CD14-positive monocyte (primary cell): ENCODE measurements at regions not wholly inside any gene's neighbourhood (a gene's known extent, or its start where the extent isn't known, plus 50 kb on each side); places are given as distances from the start of the nearest gene placed in this dataset.
A peak's percentile ranks its signal among the peaks of the same experiment; 100 is the strongest.
"Not testable (repeated sequence)": the region's sequence is repeated elsewhere in the genome, so short reads cannot be mapped to it uniquely, and the experiment has no call there.

Experiments used
- DNase-seq, 3 donors: peaks; one replicate each; pipeline ENCODE4 v3.0.0-alpha.2; 2011 to 2022
- H2AFZ ChIP-seq: 2 replicates; pipeline ENCODE4 v1.6.0; 2012; ENCODE audit warnings: mild to moderate bottlenecking, low read depth, low read length, inconsistent platforms; ENCODE audit not compliant: insufficient read depth, poor library complexity, severe bottlenecking
- H3K27ac ChIP-seq, 2 donors: 1 replicate in 1 of 2; 2 replicates in 1 of 2; pipeline ENCODE4 v1.5.1; 2012 to 2013; ENCODE audit warnings: low read length in 2 of 2, control low read depth in 1 of 2, inconsistent platforms in 1 of 2, low read depth in 1 of 2, mild to moderate bottlenecking in 1 of 2
- H3K27me3 ChIP-seq, 2 donors: one replicate each; pipeline versions ENCODE4 v1.6.0 to v1.6.1; 2011 to 2013; ENCODE audit warnings: low read length in 2 of 2; ENCODE audit not compliant: control insufficient read depth in 2 of 2, insufficient read depth in 2 of 2
- H3K36me3 ChIP-seq, 2 donors: replicated peaks in 1 of 2; 1 replicate in 1 of 2; 2 replicates in 1 of 2; pipeline versions ENCODE4 v1.5.1 to v1.6.1; 2012 to 2013; ENCODE audit warnings: low read length in 2 of 2, control low read depth in 1 of 2, inconsistent platforms in 1 of 2, mild to moderate bottlenecking in 1 of 2; ENCODE audit not compliant: insufficient read depth in 2 of 2, control insufficient read depth in 1 of 2
- H3K4me1 ChIP-seq, 2 donors: 1 replicate in 1 of 2; 2 replicates in 1 of 2; pipeline versions ENCODE4 v1.5.1 to v1.6.1; 2012 to 2013; ENCODE audit warnings: low read length in 2 of 2, control low read depth in 1 of 2, inconsistent platforms in 1 of 2, mild to moderate bottlenecking in 1 of 2, moderate library complexity in 1 of 2; ENCODE audit not compliant: insufficient read depth in 2 of 2, control insufficient read depth in 1 of 2
- H3K4me2 ChIP-seq: replicated peaks from 2 replicates; pipeline ENCODE3; 2012; ENCODE audit warnings: low read length, moderate library complexity, mild to moderate bottlenecking; ENCODE audit not compliant: poor library complexity, severe bottlenecking; ENCODE audit errors: extremely low read depth
- H3K4me3 ChIP-seq, 3 experiments: fragments of 200-600 bp in 1 of 3; sonication (generic) in 1 of 3; replicated peaks in 1 of 3; 1 replicate in 2 of 3; 2 replicates in 1 of 3; pipeline ENCODE4 v1.5.1; 2011 to 2013; ENCODE audit warnings: low read length in 3 of 3, mild to moderate bottlenecking in 3 of 3, control low read depth in 2 of 3, low read depth in 2 of 3, inconsistent platforms in 1 of 3, moderate library complexity in 1 of 3
- H3K79me2 ChIP-seq: 2 replicates; pipeline ENCODE4 v1.6.0; 2012; ENCODE audit warnings: mild to moderate bottlenecking, control low read depth, inconsistent platforms, low read length, moderate library complexity; ENCODE audit not compliant: insufficient read depth
- H3K9ac ChIP-seq: 2 replicates; pipeline ENCODE4 v1.6.0; 2017; ENCODE audit warnings: low read length, mild to moderate bottlenecking; ENCODE audit not compliant: insufficient read depth, poor library complexity, severe bottlenecking
- H3K9me3 ChIP-seq, 2 donors: replicated peaks in 1 of 2; 1 replicate in 1 of 2; 2 replicates in 1 of 2; pipeline versions ENCODE4 v1.5.1 to v1.6.1; 2012 to 2013; ENCODE audit warnings: low read length in 2 of 2, control low read depth in 1 of 2; ENCODE audit not compliant: control insufficient read depth in 1 of 2, insufficient read depth in 1 of 2
- H4K20me1 ChIP-seq: 2 replicates; pipeline ENCODE4 v1.6.0; 2012; ENCODE audit warnings: mild to moderate bottlenecking, low read length, control low read depth, moderate library complexity; ENCODE audit not compliant: insufficient read depth
- H3K27ac Mint-ChIP-seq, 7 donors: one replicate each; pipeline ENCODE4 v1.8.0; 2020; ENCODE audit warnings: mild to moderate bottlenecking in 7 of 7, mixed read lengths in 7 of 7, moderate library complexity in 6 of 7, inconsistent platforms in 2 of 7
- H3K27me3 Mint-ChIP-seq, 3 donors: one replicate each; pipeline ENCODE4 v1.8.0; 2021 to 2022; ENCODE audit warnings: low read depth in 3 of 3, mild to moderate bottlenecking in 3 of 3, mixed read lengths in 3 of 3, moderate library complexity in 3 of 3, inconsistent platforms in 1 of 3
- H3K36me3 Mint-ChIP-seq, 2 donors: one replicate each; pipeline ENCODE4 v1.8.0; 2020; ENCODE audit warnings: mixed read lengths in 2 of 2, inconsistent platforms in 1 of 2, mild to moderate bottlenecking in 1 of 2
- H3K4me1 Mint-ChIP-seq: one replicate; pipeline ENCODE4 v1.8.0; 2020; ENCODE audit warnings: mild to moderate bottlenecking, mixed read lengths
- H3K4me3 Mint-ChIP-seq, 2 donors: one replicate each; pipeline ENCODE4 v1.8.0; 2020; ENCODE audit warnings: mild to moderate bottlenecking in 2 of 2, mixed read lengths in 2 of 2, moderate library complexity in 1 of 2
- H3K9me3 Mint-ChIP-seq, 7 donors: one replicate each; pipeline ENCODE4 v1.8.0; 2020 to 2022; ENCODE audit warnings: mixed read lengths in 7 of 7, mild to moderate bottlenecking in 6 of 7, moderate library complexity in 6 of 7, inconsistent platforms in 2 of 7
- CTCF ChIP-seq: fragments of 200-600 bp; IDR thresholded peaks from one replicate; pipeline ENCODE4 v1.8.0; 2022; ENCODE audit warnings: antibody characterized with exemption, mild to moderate bottlenecking
- WGBS: methylation state at CpG from one replicate; pipeline ENCODE4 v1.1.5; 2013; ENCODE audit warnings: missing lambda C conversion rate; ENCODE audit not compliant: insufficient coverage; 5-methylcytosine and 5-hydroxymethylcytosine counted together
- intact Hi-C, 2 donors: fragments of 100-400 bp; cut with micrococcal nuclease; formaldehyde crosslinking; loops; one replicate each; pipeline versions ENCODE4 v1.15.0 to v1.15.1; 2023

DNA sequence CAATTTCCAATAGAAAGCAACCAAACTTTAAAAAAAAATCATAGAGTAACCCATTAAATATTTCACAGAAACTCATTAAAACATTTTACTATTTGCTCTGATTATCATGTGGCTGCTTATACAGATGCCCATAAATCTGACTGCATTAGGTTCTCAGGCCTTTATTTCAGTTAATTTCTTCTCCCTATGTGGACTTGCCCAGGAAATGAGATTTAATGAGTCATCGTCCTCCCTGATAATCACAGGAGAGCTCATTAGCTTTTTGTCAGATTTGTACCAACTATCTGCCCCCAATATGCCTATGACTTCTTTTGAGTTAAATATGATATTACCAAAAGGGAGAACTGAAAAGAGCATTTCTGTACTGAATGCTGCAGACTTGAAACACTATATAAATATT lies 168.0 kb downstream of the FOXB1 start:
- no peaks in the 10 kb centered on the region for H3K27me3 ChIP-seq
- no peaks in the 10 kb centered on the region for H3K4me1 ChIP-seq
- Mint-ChIP-seq H3K4me1 (no peaks in the 10 kb centered on the region), H3K4me3 (no peak overlapping the region), H3K27me3 (peaks cover 2 to 5% (median 3%) of the 10 kb centered on the region in 3 donors), H3K27ac (no peak overlapping the region), H3K36me3 (no peaks in the 10 kb centered on the region), H3K9me3 (peaks cover 0 to 2% (median 0%) of the 10 kb centered on the region in 7 donors)
- H3K9me3 ChIP-seq, result no peaks in the 10 kb centered on the region
- no peak overlapping the region for H3K9ac ChIP-seq
- intact Hi-C loops, result no loop called here
- no peaks in the 10 kb centered on the region for H3K36me3 ChIP-seq
- no peak overlapping the region for H3K4me3 ChIP-seq
- no peak overlapping the region for H3K4me2 ChIP-seq
- no peak for DNase-seq
- no peak for TF ChIP-seq CTCF
- no peak overlapping the region for H2AFZ ChIP-seq
- no CpG with 5 or more reads among the region's 1 CpG for WGBS
- H3K79me2 ChIP-seq, result no peaks in the 10 kb centered on the region
- H3K27ac ChIP-seq, result no peak overlapping the region
- no peaks in the 10 kb centered on the region for H4K20me1 ChIP-seq

DNA sequence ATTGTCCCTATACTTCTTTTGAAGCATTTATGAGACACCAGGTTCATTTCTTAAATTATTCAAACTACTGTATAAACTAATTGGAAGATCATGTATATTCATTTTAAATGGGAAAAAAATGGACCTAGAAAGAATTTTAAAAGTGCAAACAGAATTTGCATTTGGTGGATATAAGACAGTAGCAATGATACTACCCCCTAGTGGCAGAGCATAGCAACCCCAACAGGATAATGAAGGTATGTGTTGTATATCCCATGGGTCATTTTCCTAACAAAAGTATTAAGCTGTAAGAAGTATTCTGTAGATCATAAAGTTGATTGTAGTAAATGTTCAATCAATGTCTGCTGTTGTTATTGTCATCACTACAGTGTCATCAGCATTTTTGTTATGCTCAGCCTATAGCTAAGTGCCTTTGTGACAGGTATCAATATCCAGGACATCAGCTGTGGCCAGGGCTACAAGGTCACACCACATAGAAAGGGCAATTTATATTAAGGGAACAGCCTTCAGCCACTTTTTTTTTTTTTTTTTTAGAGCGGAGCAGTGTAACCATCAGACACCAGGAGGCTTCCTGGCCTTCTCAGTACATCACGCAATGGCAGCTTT lies 175.8 kb downstream of the FOXB1 start:
- no peak overlapping the region for H3K27ac Mint-ChIP-seq
- no CpG with 5 or more reads among the region's 2 CpGs for WGBS

DNA sequence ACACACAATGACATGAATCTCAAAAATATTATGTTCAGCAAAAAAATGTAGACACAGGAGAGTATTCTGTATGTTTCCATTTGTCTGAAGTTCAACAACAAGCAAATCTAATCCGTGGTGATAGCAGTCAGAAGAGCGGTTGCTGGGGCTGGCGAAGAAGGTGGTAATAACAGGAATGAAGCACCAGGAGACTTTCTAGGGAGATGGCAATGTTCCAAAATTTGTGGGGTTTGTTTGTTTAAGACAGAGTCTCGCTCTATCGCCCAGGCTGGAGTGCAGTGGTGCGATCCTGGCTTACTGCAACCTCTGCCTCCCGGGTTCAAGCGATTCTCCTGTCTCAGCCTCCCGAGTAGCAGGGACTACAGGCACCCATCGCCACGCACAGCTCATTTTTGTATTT lies 177.8 kb downstream of the FOXB1 start:
- H3K27ac ChIP-seq, H3K36me3 Mint-ChIP-seq, H2AFZ ChIP-seq, H3K27me3 ChIP-seq, H3K4me2 ChIP-seq, H3K4me1 Mint-ChIP-seq, H3K9me3 ChIP-seq, DNase-seq, H3K79me2 ChIP-seq, H3K4me3 Mint-ChIP-seq, H3K4me1 ChIP-seq, H4K20me1 ChIP-seq, H3K27me3 Mint-ChIP-seq, H3K9me3 Mint-ChIP-seq, H3K9ac ChIP-seq, H3K27ac Mint-ChIP-seq, H3K36me3 ChIP-seq, H3K4me3 ChIP-seq: not testable (repeated sequence)
- intact Hi-C loops, result loop anchor here in 1 of 2 donors (10.0 kb wide), 1 partner anchor 457 kb away; no protein-coding TSS in a partner anchor
- 98% methylated on average over 11 of the region's 11 CpGs for WGBS

More for the DNA sequence above, 175.8 kb downstream of the FOXB1 start:
- H3K27me3 ChIP-seq, result no peaks in the 10 kb centered on the region
- no peaks in the 10 kb centered on the region for H4K20me1 ChIP-seq
- no peak overlapping the region for H2AFZ ChIP-seq
- TF ChIP-seq CTCF, result peak; percentile 90
- H3K36me3 Mint-ChIP-seq, result no peaks in the 10 kb centered on the region
- no peaks in the 10 kb centered on the region for H3K9me3 ChIP-seq
- no peak overlapping the region for H3K4me3 ChIP-seq
- no peak overlapping the region for H3K9ac ChIP-seq
- H3K4me2 ChIP-seq, result no peak overlapping the region
- H3K27ac ChIP-seq, result no peak overlapping the region
- no peaks in the 10 kb centered on the region for H3K79me2 ChIP-seq
- peaks cover 0 to 4% (median 3%) of the 10 kb centered on the region in 3 donors for H3K27me3 Mint-ChIP-seq
- intact Hi-C loops, result loop anchor here in 1 of 2 donors (10.0 kb wide), 1 partner anchor 455 kb away; no protein-coding TSS in a partner anchor
- no peaks in the 10 kb centered on the region for H3K36me3 ChIP-seq
- H3K4me3 Mint-ChIP-seq, result no peak overlapping the region
- no peaks in the 10 kb centered on the region for H3K4me1 ChIP-seq
- H3K9me3 Mint-ChIP-seq, result no peaks in the 10 kb centered on the region
- peak; percentile 3 to 18 (median 16) for DNase-seq
- H3K4me1 Mint-ChIP-seq, result no peaks in the 10 kb centered on the region
